ENCODE measurements at regions not wholly inside any gene's neighbourhood (a gene's known extent, or its start where the extent isn't known, plus 50 kb on each side); places are given as distances from the start of the nearest gene placed in this dataset.
A peak's percentile ranks its signal among the peaks of the same experiment; 100 is the strongest.

DNA sequence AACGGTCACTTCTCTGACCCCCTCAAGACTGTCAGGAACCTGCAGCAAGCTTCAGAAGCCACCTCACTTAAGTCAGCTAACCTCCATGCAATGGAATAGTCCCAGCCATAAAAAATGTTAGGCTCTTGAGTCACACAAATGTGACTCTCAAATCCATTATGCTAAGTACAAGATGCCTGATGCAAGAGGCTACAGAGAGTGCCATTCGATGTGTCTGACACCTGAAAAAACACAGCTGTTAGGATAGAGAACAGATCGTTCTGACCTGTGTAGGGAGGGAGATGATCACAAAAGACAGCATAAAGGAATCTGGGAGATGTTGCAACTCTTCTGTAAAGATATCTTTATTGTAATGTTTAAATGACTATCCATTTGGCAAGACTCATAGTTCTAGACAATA is 712.4 kb downstream of the TBC1D22A start:
- peak in 1 of 4 donors; percentile 11 for DNase-seq (ENCODE audit: low read depth in 4 of 4, low spot score in 3 of 4)

GRCh38 chr22:47474464-47474863 is 712.0 kb downstream of the TBC1D22A start:
- DNase-seq (ENCODE audit: low read depth in 4 of 4, low spot score in 3 of 4), result peak in 1 of 4 donors; percentile 22

DNA sequence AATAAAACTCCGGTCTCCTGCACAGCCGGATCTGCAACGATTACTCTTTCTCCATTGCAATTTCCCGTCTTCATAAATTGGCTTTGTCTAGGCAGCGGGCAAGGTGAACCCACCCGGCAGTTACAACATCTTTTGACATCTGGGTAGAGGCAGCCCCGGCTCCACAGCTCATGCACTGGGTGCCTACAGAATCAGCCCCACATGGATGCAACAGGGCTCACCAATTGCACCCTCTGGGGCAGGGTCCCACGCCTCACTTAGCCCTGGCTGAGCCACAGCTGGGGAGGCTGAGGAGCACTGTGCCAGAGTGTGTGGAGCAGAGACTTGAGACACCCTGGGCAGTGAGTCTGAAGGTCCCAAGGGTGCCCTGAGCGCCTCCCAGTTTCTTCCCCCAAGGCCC is 710.2 kb downstream of the TBC1D22A start:
- DNase-seq (ENCODE audit: low read depth in 4 of 4, low spot score in 3 of 4), result no peak

DNA sequence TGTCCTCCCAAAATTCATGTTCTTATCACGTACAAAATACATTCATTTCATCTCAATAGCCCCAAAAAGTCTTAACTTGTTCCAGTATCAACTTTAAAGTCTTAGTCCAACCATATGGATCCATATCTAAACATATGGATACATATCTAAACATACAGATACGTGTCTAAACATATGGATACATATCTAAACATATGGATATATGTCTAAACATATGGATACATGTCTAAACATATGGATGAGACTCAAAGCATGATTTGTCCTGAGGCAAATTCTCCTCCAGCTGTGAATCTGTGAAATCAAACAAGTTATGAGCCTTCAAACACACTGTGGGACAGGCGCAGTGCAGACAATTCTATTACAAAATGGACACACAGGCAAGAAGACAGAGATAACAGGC is 709.0 kb downstream of the TBC1D22A start:
- no peak for DNase-seq (ENCODE audit: low read depth in 4 of 4, low spot score in 3 of 4)

DNA sequence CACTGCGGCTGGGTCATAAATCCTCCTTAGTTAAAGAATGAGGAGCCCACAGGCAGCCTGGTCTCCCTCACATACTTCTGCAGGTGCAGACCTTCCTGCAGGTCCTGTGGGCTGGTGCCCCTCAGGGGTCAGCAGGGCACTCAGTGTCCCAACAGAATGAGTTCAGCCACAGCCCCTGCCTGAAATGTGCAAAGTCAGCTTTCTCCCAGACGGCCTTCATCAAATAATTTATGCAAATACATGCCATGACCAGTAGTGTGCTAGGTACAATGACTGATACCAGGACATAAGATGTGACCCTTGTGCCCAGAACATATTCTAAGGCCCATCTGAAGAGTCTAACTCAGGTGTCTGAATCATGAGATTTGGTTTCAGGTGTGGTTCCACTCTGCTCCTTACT is 703.4 kb downstream of the TBC1D22A start:
- no peak for DNase-seq (ENCODE audit: low read depth in 4 of 4, low spot score in 3 of 4)

DNA sequence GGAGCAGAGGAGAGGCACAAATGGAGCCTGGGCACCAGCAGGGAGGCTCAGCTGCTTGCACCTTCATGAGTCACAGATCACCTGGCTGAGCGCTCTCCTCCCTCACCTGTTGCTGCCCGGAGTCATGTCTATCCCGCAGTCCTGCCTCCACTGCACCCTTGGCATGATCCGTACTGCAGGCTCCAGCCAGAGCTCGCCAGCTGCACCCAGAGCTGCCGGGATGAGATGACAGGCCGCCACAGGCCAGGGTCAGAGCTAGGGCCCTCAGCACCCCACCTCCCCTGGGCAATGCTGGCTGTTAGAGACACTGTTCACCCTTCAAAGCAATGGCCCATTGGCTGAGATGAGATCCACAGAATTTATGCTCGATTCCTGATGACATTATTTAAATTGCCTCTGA is 702.8 kb downstream of the TBC1D22A start:
- no peak for DNase-seq (ENCODE audit: low read depth in 4 of 4, low spot score in 3 of 4)

DNA sequence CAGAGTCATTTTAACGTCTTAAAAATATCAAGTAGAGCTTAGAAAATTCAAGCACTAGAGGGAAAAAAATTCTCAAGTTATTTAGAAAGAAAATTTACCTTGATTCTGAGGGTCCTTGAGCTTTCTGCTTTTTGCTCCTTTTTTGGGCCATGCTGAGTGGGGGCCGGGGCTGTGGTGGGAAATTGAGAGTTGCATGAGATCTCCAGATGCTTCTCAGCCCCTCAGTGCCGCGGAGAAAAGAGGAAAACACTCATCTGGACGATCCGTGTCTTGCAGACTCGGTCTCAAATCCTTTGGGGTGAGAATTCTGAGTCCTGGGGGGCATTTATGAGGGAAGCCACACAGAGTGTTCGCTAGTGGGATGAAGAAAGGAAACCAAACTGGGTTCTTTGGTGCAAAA is 700.8 kb downstream of the TBC1D22A start:
- no peak for DNase-seq (ENCODE audit: low read depth in 4 of 4, low spot score in 3 of 4)

- no peak for DNase-seq (ENCODE audit: low read depth in 4 of 4, low spot score in 3 of 4)
These were observed 698.4 kb downstream of the TBC1D22A start for GRCh38 chr22:47460861-47461260.

DNA sequence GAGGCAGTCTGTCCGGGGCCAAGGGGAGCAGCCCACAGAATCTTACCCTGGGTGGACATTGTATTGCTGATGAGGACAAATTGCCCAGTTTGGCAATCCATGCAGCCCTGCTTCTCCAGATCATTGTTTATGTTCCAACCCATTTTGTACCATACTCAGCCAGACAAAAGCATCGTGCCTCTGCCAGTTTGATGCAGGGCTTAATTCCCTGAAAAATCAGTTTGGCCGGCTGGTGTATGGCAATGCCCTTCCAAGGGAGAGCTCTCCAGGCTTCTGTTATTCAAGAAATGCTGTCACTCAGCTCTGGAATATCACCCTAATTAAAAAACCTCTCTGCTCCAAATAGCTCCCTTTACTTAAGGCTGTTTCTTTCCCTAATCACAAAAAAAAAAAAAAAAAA is 697.7 kb downstream of the TBC1D22A start:
- no peak for DNase-seq (ENCODE audit: low read depth in 4 of 4, low spot score in 3 of 4)

- DNase-seq (ENCODE audit: low read depth in 4 of 4, low spot score in 3 of 4), result no peak
These were observed 695.9 kb downstream of the TBC1D22A start for GRCh38 chr22:47458348-47458747.

GRCh38 chr22:47457509-47458300 is 695.3 kb downstream of the TBC1D22A start:
- no peak for DNase-seq (ENCODE audit: low read depth in 4 of 4, low spot score in 3 of 4)

GRCh38 chr22:47457021-47457420 is 694.6 kb downstream of the TBC1D22A start:
- no peak for DNase-seq (ENCODE audit: low read depth in 4 of 4, low spot score in 3 of 4)

DNA sequence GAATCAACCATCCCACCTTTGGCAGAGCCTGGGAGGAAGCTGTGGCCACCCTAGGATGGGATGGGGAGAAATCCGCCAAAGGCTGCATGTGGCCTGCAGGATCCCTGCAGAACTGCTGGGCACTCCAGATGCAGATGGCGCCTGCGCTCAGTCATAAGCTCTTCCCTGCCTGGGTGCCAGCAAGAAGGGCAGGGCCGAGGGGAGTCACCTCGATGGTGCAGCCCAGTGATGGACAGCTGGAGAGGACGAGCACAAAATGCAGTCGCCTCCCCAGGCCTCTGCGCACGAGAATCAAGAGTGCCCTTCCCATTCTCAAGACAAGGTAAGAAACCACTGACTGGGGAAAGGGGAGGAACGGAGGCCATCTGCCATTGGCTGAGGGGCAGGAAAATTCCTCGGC is 693.6 kb downstream of the TBC1D22A start:
- DNase-seq (ENCODE audit: low read depth in 4 of 4, low spot score in 3 of 4), result no peak

- no peak for DNase-seq (ENCODE audit: low read depth in 4 of 4, low spot score in 3 of 4)
These were observed 690.6 kb downstream of the TBC1D22A start for GRCh38 chr22:47453049-47453448.

- DNase-seq (ENCODE audit: low read depth in 4 of 4, low spot score in 3 of 4), result no peak
These were observed 689.7 kb downstream of the TBC1D22A start for GRCh38 chr22:47452184-47452583.

GRCh38 chr22:47450876-47451475 is 688.5 kb downstream of the TBC1D22A start:
- no peak for DNase-seq (ENCODE audit: low read depth in 4 of 4, low spot score in 3 of 4)

DNA sequence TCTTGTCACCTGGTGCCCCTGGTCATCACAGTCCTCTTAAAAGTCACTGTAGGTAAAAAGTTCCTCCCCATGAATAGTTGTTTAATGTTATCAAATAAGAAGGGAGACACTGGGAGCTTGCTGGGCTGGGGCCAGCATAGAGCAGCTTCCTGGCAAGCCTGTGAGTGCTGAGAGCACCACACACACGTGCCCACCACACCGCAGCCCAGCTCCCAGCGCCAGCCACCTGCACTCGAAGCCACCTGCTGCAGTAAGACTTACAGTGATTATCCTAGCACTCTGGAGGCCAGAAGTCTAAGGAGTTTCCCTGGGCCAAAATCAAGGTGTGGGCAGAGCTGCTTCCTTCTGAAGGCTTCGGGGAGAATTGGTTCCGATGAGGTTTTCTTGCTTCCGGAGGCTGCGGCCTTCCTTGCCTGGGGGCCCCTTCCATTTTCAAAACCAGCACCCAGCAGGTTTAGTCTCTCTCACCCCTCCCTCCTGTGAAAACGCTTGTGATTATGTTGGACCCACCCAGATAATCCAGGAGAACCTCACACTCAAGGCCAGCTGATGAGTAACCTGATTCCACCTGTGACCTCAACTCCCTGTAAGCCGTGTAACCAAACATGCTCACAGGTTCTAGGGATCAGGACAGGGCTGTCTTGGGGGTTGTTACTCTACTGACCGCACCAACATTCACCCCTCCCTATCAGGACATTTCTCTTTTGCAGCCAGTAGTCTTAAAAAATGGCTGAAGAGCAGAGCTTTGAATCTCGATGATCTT is 687.2 kb downstream of the TBC1D22A start:
- no peak for DNase-seq (ENCODE audit: low read depth in 4 of 4, low spot score in 3 of 4)

DNA sequence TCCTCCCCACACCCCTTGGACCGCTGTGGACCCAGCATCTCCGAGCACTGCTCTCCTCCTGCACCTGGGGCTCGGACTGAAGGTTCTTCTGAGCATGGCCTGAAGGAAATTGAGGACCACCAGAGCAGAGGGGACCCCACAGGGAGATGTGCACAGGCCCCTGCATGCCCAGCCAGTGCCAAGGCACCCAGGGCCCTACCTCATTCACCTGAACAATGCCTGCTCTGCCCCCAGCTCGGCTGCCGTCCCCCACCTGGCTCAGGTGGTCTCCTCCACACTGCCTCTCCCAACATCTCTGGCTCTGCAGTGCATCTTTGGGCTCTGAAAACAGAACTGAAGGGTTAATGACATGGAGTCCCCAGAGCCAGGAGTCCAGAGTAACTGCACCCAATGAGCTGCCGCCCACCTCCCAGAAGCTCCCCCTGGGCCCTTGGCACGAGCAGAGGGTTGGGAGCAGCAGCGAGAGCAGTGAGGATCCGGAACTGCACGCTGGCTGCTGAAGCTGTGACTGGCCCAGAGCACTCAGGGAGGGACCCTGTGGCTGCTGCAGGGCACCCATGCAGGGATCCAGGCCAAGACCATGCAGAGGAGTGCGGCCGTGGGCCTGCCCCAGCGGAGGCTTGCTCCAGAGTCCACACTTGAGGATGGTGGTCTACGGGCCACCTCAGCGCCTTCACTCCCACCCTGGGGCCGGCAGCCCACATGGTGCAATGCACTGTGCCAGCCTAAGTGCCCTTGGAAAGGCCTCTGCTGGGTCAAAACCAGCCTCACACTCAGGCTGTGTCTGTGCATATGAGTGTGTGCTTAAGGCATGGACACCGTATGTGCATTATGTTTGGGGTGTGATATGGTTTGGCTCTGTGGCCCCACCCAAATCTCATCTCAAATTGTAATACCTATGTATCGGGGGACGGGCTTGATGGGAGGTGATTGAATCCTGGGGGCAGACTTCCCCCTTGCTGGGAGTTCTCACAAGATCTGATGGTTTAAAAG is 686.1 kb downstream of the TBC1D22A start:
- no peak for DNase-seq (ENCODE audit: low read depth in 4 of 4, low spot score in 3 of 4)

DNA sequence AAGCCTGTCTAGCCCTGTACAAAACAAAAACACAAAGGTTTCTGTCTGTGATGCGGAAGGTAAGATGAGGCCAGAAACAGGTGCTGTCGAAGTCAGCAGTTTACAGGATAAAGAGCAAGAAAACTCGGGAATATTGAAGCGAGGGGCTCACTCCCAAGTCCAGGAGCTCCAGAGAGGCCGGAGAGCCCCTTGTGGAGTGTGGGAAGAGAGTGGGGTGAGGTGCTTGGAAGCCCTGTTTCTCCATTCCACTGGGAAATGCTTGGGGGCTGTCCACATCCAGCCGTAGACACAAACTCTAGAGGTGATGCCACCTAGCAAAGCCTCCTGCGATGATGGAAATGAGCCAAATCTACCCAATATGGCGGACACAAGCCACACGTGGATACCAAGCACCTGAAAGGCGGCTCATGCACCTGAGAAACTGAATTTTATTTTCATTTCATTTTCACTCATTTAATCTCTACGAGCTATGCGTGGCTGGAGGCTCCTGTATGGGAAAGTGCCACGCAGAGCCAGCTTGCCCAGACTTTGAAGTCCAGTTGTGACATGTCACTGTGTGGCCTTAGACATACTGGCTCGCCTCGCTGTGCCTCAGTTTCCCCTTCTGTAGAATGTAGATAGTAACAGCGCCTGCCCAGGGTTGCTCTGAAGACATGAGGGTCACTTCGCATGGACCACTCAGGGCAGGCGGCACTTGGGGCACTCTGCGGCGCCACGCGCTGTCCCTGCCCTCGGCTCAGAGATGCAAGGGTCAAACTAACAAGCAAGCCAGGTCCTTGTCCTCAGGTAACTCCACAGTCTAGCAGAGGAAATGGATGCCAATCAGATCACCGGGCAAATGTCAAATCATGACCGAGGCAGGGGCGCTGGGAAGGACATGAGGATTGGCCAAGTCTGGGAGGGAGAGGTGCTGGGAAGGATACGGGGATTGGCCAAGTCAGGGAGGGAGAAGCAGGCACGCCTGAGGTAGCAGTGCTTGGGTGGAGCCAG is 684.7 kb downstream of the TBC1D22A start:
- no peak for DNase-seq (ENCODE audit: low read depth in 4 of 4, low spot score in 3 of 4)
